ENCODE measurements at regions not wholly inside any gene's neighbourhood (a gene's known extent, or its start where the extent isn't known, plus 50 kb on each side); places are given as distances from the start of the nearest gene placed in this dataset.

- no peak for TF ChIP-seq EZH2 (IDR thresholded peaks at IDR 0.05)
- no peak for TF ChIP-seq POLR2AphosphoS5 (IDR thresholded peaks at IDR 0.05; ENCODE audit: borderline replicate concordance, low read depth, low read length)
Observed at GRCh38 chr2:236835307-236836024, 250.2 kb upstream of the COPS8 start.
